ENCODE measurements at regions not wholly inside any gene's neighbourhood (a gene's known extent, or its start where the extent isn't known, plus 50 kb on each side); places are given as distances from the start of the nearest gene placed in this dataset.
"Not testable (repeated sequence)": the region's sequence is repeated elsewhere in the genome, so short reads cannot be mapped to it uniquely, and the experiment has no call there.

GRCh38 chr5:124514956-124515355, 231.5 kb downstream of the ZNF608 start:
- Mint-ChIP-seq H3K4me3 (no peak overlapping the region), H3K27ac (no peak overlapping the region), H3K9me3 (ENCODE audit: insufficient read depth) (no peaks in the 10 kb centered on the region), H3K4me1 (ENCODE audit: low read depth) (peaks cover 6% of the 10 kb centered on the region), H3K27me3 (ENCODE audit: low read depth) (no peaks in the 10 kb centered on the region), H3K36me3 (ENCODE audit: low read depth) (no peaks in the 10 kb centered on the region)
- ATAC-seq = no peak
- ChIA-PET CTCF (no interaction called here), POLR2A (no interaction called here)
- DNase-seq = no peak

- ChIA-PET POLR2A (no interaction called here), CTCF (no interaction called here)
- ATAC-seq (no peak), DNase-seq (no peak)
- Mint-ChIP-seq H3K27ac (no peak overlapping the region), H3K4me3 (no peak overlapping the region), H3K27me3 (ENCODE audit: low read depth) (no peaks in the 10 kb centered on the region), H3K36me3 (ENCODE audit: low read depth) (no peaks in the 10 kb centered on the region), H3K4me1 (ENCODE audit: low read depth) (no peaks in the 10 kb centered on the region), H3K9me3 (ENCODE audit: insufficient read depth) (no peaks in the 10 kb centered on the region)
Measured at GRCh38 chr5:124512952-124513632, 233.3 kb downstream of the ZNF608 start.

- H3K4me3 Mint-ChIP-seq = no peak overlapping the region
- no peaks in the 10 kb centered on the region for H3K4me1 Mint-ChIP-seq (ENCODE audit: low read depth)
- ATAC-seq (no peak), DNase-seq (no peak)
- ChIA-PET POLR2A (no interaction called here), CTCF (no interaction called here)
- H3K36me3 Mint-ChIP-seq (ENCODE audit: low read depth) = no peaks in the 10 kb centered on the region
- no peaks in the 10 kb centered on the region for H3K27me3 Mint-ChIP-seq (ENCODE audit: low read depth)
- no peaks in the 10 kb centered on the region for H3K9me3 Mint-ChIP-seq (ENCODE audit: insufficient read depth)
- no peak overlapping the region for H3K27ac Mint-ChIP-seq
Measured at GRCh38 chr5:124512236-124512635, 234.2 kb downstream of the ZNF608 start.

- no peak overlapping the region for H3K4me3 Mint-ChIP-seq
- DNase-seq (no peak), ATAC-seq (no peak)
- H3K9me3 Mint-ChIP-seq (ENCODE audit: insufficient read depth) = no peaks in the 10 kb centered on the region
- POLR2A ChIA-PET = no interaction called here
- CTCF ChIA-PET = no interaction called here
- H3K27me3 Mint-ChIP-seq (ENCODE audit: low read depth) = no peaks in the 10 kb centered on the region
- H3K4me1 Mint-ChIP-seq (ENCODE audit: low read depth) = no peaks in the 10 kb centered on the region
- no peaks in the 10 kb centered on the region for H3K36me3 Mint-ChIP-seq (ENCODE audit: low read depth)
- H3K27ac Mint-ChIP-seq = no peak overlapping the region
Measured at GRCh38 chr5:124511791-124512190, 234.6 kb downstream of the ZNF608 start.

- no peaks in the 10 kb centered on the region for H3K4me1 Mint-ChIP-seq (ENCODE audit: low read depth)
- H3K36me3 Mint-ChIP-seq (ENCODE audit: low read depth) = no peaks in the 10 kb centered on the region
- ATAC-seq = no peak
- no peak for DNase-seq
- H3K4me3 Mint-ChIP-seq = no peak overlapping the region
- ChIA-PET CTCF (no interaction called here), POLR2A (no interaction called here)
- no peaks in the 10 kb centered on the region for H3K9me3 Mint-ChIP-seq (ENCODE audit: insufficient read depth)
- H3K27me3 Mint-ChIP-seq (ENCODE audit: low read depth) = no peaks in the 10 kb centered on the region
- H3K27ac Mint-ChIP-seq = no peak overlapping the region
Measured at GRCh38 chr5:124507688-124508087, 238.8 kb downstream of the ZNF608 start.

GRCh38 chr5:124504081-124504916, 242.1 kb downstream of the ZNF608 start:
- ChIA-PET POLR2A (no interaction called here), CTCF (no interaction called here)
- no peaks in the 10 kb centered on the region for H3K9me3 Mint-ChIP-seq (ENCODE audit: insufficient read depth)
- no peak for DNase-seq
- H3K36me3 Mint-ChIP-seq (ENCODE audit: low read depth) = no peaks in the 10 kb centered on the region
- H3K27me3 Mint-ChIP-seq (ENCODE audit: low read depth) = no peaks in the 10 kb centered on the region
- no peak overlapping the region for H3K4me3 Mint-ChIP-seq
- no peak overlapping the region for H3K27ac Mint-ChIP-seq
- ATAC-seq = no peak
- no peaks in the 10 kb centered on the region for H3K4me1 Mint-ChIP-seq (ENCODE audit: low read depth)

- Mint-ChIP-seq H3K4me3 (no peak overlapping the region), H3K9me3 (ENCODE audit: insufficient read depth) (no peaks in the 10 kb centered on the region), H3K27me3 (ENCODE audit: low read depth) (no peaks in the 10 kb centered on the region), H3K4me1 (ENCODE audit: low read depth) (no peaks in the 10 kb centered on the region), H3K36me3 (ENCODE audit: low read depth) (no peaks in the 10 kb centered on the region), H3K27ac (no peak overlapping the region)
- POLR2A ChIA-PET = no interaction called here
- ATAC-seq = no peak
- DNase-seq = no peak
- CTCF ChIA-PET = no interaction called here
Measured at GRCh38 chr5:124502551-124502950, 243.9 kb downstream of the ZNF608 start.

- H3K27ac Mint-ChIP-seq; ATAC-seq; H3K4me1 Mint-ChIP-seq (ENCODE audit: low read depth); H3K9me3 Mint-ChIP-seq (ENCODE audit: insufficient read depth); H3K27me3 Mint-ChIP-seq (ENCODE audit: low read depth); DNase-seq; H3K4me3 Mint-ChIP-seq; H3K36me3 Mint-ChIP-seq (ENCODE audit: low read depth); CTCF ChIA-PET; POLR2A ChIA-PET: not testable (repeated sequence)
Measured at GRCh38 chr5:124499818-124500217, 246.6 kb downstream of the ZNF608 start.

GRCh38 chr5:124496968-124497367, 249.5 kb downstream of the ZNF608 start:
- CTCF ChIA-PET; H3K27ac Mint-ChIP-seq; POLR2A ChIA-PET; DNase-seq; ATAC-seq; H3K9me3 Mint-ChIP-seq (ENCODE audit: insufficient read depth); H3K4me1 Mint-ChIP-seq (ENCODE audit: low read depth); H3K27me3 Mint-ChIP-seq (ENCODE audit: low read depth); H3K4me3 Mint-ChIP-seq; H3K36me3 Mint-ChIP-seq (ENCODE audit: low read depth): not testable (repeated sequence)

GRCh38 chr5:124494540-124495116, 251.8 kb downstream of the ZNF608 start:
- Mint-ChIP-seq H3K4me3 (no peak overlapping the region), H3K27me3 (ENCODE audit: low read depth) (no peaks in the 10 kb centered on the region), H3K9me3 (ENCODE audit: insufficient read depth) (peaks cover 12% of the 10 kb centered on the region), H3K4me1 (ENCODE audit: low read depth) (no peaks in the 10 kb centered on the region), H3K27ac (no peak overlapping the region), H3K36me3 (ENCODE audit: low read depth) (no peaks in the 10 kb centered on the region)
- CTCF ChIA-PET = no interaction called here
- no peak for ATAC-seq
- POLR2A ChIA-PET = no interaction called here
- no peak for DNase-seq

GRCh38 chr5:124492444-124493224, 253.8 kb downstream of the ZNF608 start:
- no peak overlapping the region for H3K27ac Mint-ChIP-seq
- H3K4me3 Mint-ChIP-seq = no peak overlapping the region
- peaks cover 14% of the 10 kb centered on the region for H3K9me3 Mint-ChIP-seq (ENCODE audit: insufficient read depth)
- CTCF ChIA-PET = no interaction called here
- H3K4me1 Mint-ChIP-seq (ENCODE audit: low read depth) = no peaks in the 10 kb centered on the region
- no peaks in the 10 kb centered on the region for H3K27me3 Mint-ChIP-seq (ENCODE audit: low read depth)
- POLR2A ChIA-PET = no interaction called here
- H3K36me3 Mint-ChIP-seq (ENCODE audit: low read depth) = no peaks in the 10 kb centered on the region
- ATAC-seq (no peak), DNase-seq (no peak)

- DNase-seq; H3K27ac Mint-ChIP-seq; H3K4me1 Mint-ChIP-seq (ENCODE audit: low read depth); POLR2A ChIA-PET; H3K4me3 Mint-ChIP-seq; H3K36me3 Mint-ChIP-seq (ENCODE audit: low read depth); ATAC-seq; H3K27me3 Mint-ChIP-seq (ENCODE audit: low read depth); CTCF ChIA-PET: not testable (repeated sequence)
- H3K9me3 Mint-ChIP-seq (ENCODE audit: insufficient read depth) = peaks cover 14% of the 10 kb centered on the region
Measured at GRCh38 chr5:124490315-124490714, 256.1 kb downstream of the ZNF608 start.

Data from activated CD8-positive, alpha-beta T cell treated with anti-CD3 and anti-CD28 coated beads, Interleukin-2, amount 10 ng/mL, durations not matched to agents 7 days and 5 days (primary cell).